ENCODE measurements at regions not wholly inside any gene's neighbourhood (a gene's known extent, or its start where the extent isn't known, plus 50 kb on each side); places are given as distances from the start of the nearest gene placed in this dataset.

DNA sequence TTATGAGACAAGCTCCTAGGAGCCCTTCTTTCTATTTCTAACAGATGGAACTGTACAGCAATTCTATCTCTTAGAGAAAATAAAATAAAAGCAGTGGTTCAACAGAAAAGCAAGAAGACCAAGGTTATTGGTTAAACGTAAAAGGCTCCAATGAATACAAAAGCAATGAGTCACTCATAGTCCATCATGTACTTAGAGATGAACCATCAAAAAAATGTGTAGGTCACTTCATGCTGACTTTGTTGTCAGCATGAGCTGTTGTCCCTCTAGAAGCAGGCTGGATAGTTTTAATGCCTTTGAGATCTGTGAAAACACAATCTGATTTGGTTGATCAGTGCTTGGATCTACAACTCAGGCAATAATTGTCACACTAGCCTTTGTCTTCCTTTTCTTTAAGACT lies 378.6 kb upstream of the ANXA10 start:
- H3K9ac ChIP-seq (ENCODE audit: low read length) = no peak overlapping the region

DNA sequence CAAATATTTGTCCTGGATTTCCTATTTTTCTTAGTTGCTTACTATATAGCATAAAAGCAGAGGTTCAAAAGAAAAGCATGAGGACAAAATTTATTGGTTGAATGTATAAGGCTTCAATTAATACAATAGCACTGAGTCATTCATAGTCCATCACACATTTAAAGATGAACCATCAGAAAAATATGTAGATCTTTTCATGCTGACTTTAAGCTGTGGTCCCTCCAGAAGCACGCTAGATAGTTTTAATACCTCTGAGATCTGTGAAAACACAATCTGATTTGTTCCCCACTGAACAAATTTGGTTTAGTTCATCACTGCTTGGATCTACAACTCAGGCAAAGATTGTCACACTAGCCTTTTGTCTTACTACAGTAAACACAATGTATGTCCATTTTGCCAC lies 377.2 kb upstream of the ANXA10 start:
- Histone ChIP-seq H3K27me3 (ENCODE audit: insufficient read depth, low read length) (no peaks in the 10 kb centered on the region), H3K27ac (ENCODE audit: low read depth, low read length, poor library complexity, severe bottlenecking) (no peak overlapping the region), H3K9me2 (ENCODE audit: low read depth, low read length) (no peaks in the 10 kb centered on the region), H3K79me2 (ENCODE audit: insufficient read depth, low read length) (no peaks in the 10 kb centered on the region), H2AFZ (ENCODE audit: low read length) (no peak overlapping the region), H3K9ac (ENCODE audit: low read length) (no peak overlapping the region), H3F3A (ENCODE audit: insufficient read depth, low read length) (no peaks in the 10 kb centered on the region), H3K36me3 (ENCODE audit: insufficient read depth, low read length) (no peaks in the 10 kb centered on the region), H3K4me2 (ENCODE audit: low read length) (no peak overlapping the region), H3K4me1 (ENCODE audit: insufficient read depth, low read length, severe bottlenecking) (no peaks in the 10 kb centered on the region), H4K20me1 (ENCODE audit: insufficient read depth, low read length) (no peaks in the 10 kb centered on the region), H3K9me3 (ENCODE audit: low read length) (no peaks in the 10 kb centered on the region), H3K4me3 (ENCODE audit: low read depth, low read length, poor library complexity, severe bottlenecking) (no peak overlapping the region)
- TF ChIP-seq, protein P1, sequence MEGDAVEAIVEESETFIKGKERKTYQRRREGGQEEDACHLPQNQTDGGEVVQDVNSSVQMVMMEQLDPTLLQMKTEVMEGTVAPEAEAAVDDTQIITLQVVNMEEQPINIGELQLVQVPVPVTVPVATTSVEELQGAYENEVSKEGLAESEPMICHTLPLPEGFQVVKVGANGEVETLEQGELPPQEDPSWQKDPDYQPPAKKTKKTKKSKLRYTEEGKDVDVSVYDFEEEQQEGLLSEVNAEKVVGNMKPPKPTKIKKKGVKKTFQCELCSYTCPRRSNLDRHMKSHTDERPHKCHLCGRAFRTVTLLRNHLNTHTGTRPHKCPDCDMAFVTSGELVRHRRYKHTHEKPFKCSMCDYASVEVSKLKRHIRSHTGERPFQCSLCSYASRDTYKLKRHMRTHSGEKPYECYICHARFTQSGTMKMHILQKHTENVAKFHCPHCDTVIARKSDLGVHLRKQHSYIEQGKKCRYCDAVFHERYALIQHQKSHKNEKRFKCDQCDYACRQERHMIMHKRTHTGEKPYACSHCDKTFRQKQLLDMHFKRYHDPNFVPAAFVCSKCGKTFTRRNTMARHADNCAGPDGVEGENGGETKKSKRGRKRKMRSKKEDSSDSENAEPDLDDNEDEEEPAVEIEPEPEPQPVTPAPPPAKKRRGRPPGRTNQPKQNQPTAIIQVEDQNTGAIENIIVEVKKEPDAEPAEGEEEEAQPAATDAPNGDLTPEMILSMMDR (IDR thresholded peaks at IDR 0.05; ENCODE audit: low read length) = no peak
- TF ChIP-seq EZH2 (IDR thresholded peaks at IDR 0.05; ENCODE audit: borderline replicate concordance, low read length) = no peak

More for the DNA sequence above, 378.6 kb upstream of the ANXA10 start:
- Histone ChIP-seq H3K27me3 (ENCODE audit: insufficient read depth, low read length) (no peaks in the 10 kb centered on the region), H3K4me3 (ENCODE audit: low read depth, low read length, poor library complexity, severe bottlenecking) (no peak overlapping the region), H3K9me3 (ENCODE audit: low read length) (no peaks in the 10 kb centered on the region), H2AFZ (ENCODE audit: low read length) (no peak overlapping the region), H3K9me2 (ENCODE audit: low read depth, low read length) (no peaks in the 10 kb centered on the region), H4K20me1 (ENCODE audit: insufficient read depth, low read length) (no peaks in the 10 kb centered on the region), H3K27ac (ENCODE audit: low read depth, low read length, poor library complexity, severe bottlenecking) (no peak overlapping the region), H3K79me2 (ENCODE audit: insufficient read depth, low read length) (no peaks in the 10 kb centered on the region), H3K4me2 (ENCODE audit: low read length) (no peak overlapping the region), H3K4me1 (ENCODE audit: insufficient read depth, low read length, severe bottlenecking) (no peaks in the 10 kb centered on the region), H3F3A (ENCODE audit: insufficient read depth, low read length) (no peaks in the 10 kb centered on the region), H3K36me3 (ENCODE audit: insufficient read depth, low read length) (no peaks in the 10 kb centered on the region)
- no peak for TF ChIP-seq EZH2 (IDR thresholded peaks at IDR 0.05; ENCODE audit: borderline replicate concordance, low read length)
- TF ChIP-seq, protein P1 (IDR thresholded peaks at IDR 0.05; ENCODE audit: low read length) = no peak

DNA sequence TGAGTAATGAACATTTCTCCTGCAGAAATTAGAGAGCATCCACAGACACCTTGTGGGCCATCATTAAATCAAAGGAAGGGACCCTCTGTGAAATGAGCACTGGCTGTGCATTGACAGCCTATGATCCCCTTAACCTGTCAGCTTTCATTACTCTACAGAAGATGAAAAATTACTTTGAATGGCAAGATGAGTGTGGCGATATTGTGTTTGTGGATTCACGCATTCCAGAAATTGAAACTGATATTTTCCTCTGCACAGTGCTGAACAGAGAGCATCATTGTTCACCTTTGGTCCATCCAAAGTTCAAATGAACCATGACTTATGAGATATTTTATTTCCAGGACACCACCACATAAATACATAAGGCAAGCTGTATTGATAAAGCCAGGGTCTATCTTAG lies 374.8 kb upstream of the ANXA10 start:
- Histone ChIP-seq H3K4me1 (ENCODE audit: insufficient read depth, low read length, severe bottlenecking) (no peaks in the 10 kb centered on the region), H3F3A (ENCODE audit: insufficient read depth, low read length) (no peaks in the 10 kb centered on the region), H3K9ac (ENCODE audit: low read length) (no peak overlapping the region), H3K9me2 (ENCODE audit: low read depth, low read length) (no peaks in the 10 kb centered on the region), H2AFZ (ENCODE audit: low read length) (no peak overlapping the region), H3K36me3 (ENCODE audit: insufficient read depth, low read length) (no peaks in the 10 kb centered on the region), H3K27ac (ENCODE audit: low read depth, low read length, poor library complexity, severe bottlenecking) (no peak overlapping the region), H4K20me1 (ENCODE audit: insufficient read depth, low read length) (no peaks in the 10 kb centered on the region), H3K4me3 (ENCODE audit: low read depth, low read length, poor library complexity, severe bottlenecking) (no peak overlapping the region), H3K27me3 (ENCODE audit: insufficient read depth, low read length) (no peaks in the 10 kb centered on the region), H3K4me2 (ENCODE audit: low read length) (no peak overlapping the region), H3K79me2 (ENCODE audit: insufficient read depth, low read length) (no peaks in the 10 kb centered on the region), H3K9me3 (ENCODE audit: low read length) (no peaks in the 10 kb centered on the region)
- no peak for TF ChIP-seq EZH2 (IDR thresholded peaks at IDR 0.05; ENCODE audit: borderline replicate concordance, low read length)
- TF ChIP-seq, protein P1 (IDR thresholded peaks at IDR 0.05; ENCODE audit: low read length) = no peak
